OCI-LY3 (cell line): ENCODE measurements at regions not wholly inside any gene's neighbourhood (a gene's known extent, or its start where the extent isn't known, plus 50 kb on each side); places are given as distances from the start of the nearest gene placed in this dataset.

ENCODE experiments used
- H2AFZ ChIP-seq: fragments of 200-600, 300-600 bp; shearing (Covaris generic); 2 replicates; pipeline ENCODE4 v1.6.0; 2014; ENCODE audit warnings: antibody characterized with exemption, low read depth, low read length
- H3K27ac ChIP-seq: fragments of 200-600, 300-600 bp; sonication (generic); 2 replicates; pipeline ENCODE4 v1.5.1; 2014; ENCODE audit warnings: mild to moderate bottlenecking, low read length, moderate library complexity, mixed read lengths
- H3K27me3 ChIP-seq: fragments of 200-600, 300-600 bp; sonication (generic); 2 replicates; pipeline ENCODE4 v1.6.1; 2014; ENCODE audit warnings: low read depth, low read length, mixed read lengths
- H3K36me3 ChIP-seq: fragments of 200-600, 300-600 bp; sonication (generic); replicated peaks from 2 replicates; pipeline ENCODE3; 2014; ENCODE audit warnings: low read depth, low read length, mixed read lengths
- H3K4me1 ChIP-seq: fragments of 300-600, 200-600 bp; sonication (generic); 2 replicates; pipeline ENCODE4 v1.6.1; 2014; ENCODE audit warnings: low read length, mixed read lengths
- H3K4me2 ChIP-seq: fragments of 200-600, 300-600 bp; sonication (generic); 2 replicates; pipeline ENCODE4 v1.6.1; 2014; ENCODE audit warnings: low read length, mixed read lengths
- H3K4me3 ChIP-seq: fragments of 300-600, 200-600 bp; sonication (generic); 2 replicates; pipeline ENCODE4 v1.5.1; 2014; ENCODE audit warnings: antibody characterized with exemption, mild to moderate bottlenecking, low read length, moderate library complexity
- H3K79me2 ChIP-seq: fragments of 300-600, 200-600 bp; shearing (Covaris generic); 2 replicates; pipeline ENCODE4 v1.6.1; 2014; ENCODE audit warnings: mild to moderate bottlenecking, low read length, mixed read lengths
- H3K9ac ChIP-seq: fragments of 300-600, 200-600 bp; shearing (Covaris generic); 2 replicates; pipeline ENCODE4 v1.6.0; 2014; ENCODE audit warnings: mild to moderate bottlenecking, low read length, moderate library complexity
- H3K9me3 ChIP-seq: fragments of 200-600, 300-600 bp; shearing (Covaris generic); 2 replicates; pipeline ENCODE4 v1.6.1; 2014; ENCODE audit warnings: low read length, mixed read lengths; ENCODE audit not compliant: insufficient read depth
- H4K20me1 ChIP-seq: fragments of 200-600, 300-600 bp; sonication (generic); 2 replicates; pipeline ENCODE4 v1.6.1; 2016; ENCODE audit warnings: low read length, mixed read lengths; ENCODE audit not compliant: insufficient read depth
- EZH2phosphoT487 ChIP-seq: fragments of 200-600 bp; shearing (Covaris generic); IDR thresholded peaks from 2 replicates; pipeline ENCODE4 v1.6.1; 2018; ENCODE audit warnings: antibody characterized with exemption, mixed run types, low read depth
- TF ChIP-seq, protein P1 (sequence below): fragments of 200-600, 300-600 bp; sonication (generic); IDR thresholded peaks from 2 replicates; pipeline ENCODE4 v1.5.1; 2014; ENCODE audit warnings: antibody characterized with exemption, low read length, low read depth

DNA sequence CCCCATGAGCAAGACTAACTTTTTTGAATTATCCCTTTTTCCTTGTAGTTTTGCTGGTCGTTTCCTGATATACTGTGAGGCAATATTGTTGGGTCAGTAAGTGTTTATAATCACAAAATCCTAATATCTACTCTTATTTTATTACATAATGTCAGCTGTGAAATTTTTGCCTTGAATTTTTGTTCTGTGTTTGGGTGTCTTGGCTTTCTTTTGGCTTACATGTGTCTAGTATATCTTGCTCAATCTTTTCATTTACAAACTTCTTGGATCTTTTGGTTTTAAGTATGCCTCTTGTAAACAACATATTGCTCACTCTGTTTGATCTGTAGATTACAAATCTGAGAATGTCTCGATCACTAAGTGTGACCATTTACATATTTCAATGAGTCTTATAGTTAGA is 330.3 kb upstream of the ARGLU1 start:
- no peaks in the 10 kb centered on the region for H3K27me3 ChIP-seq
- H3K4me1 ChIP-seq = no peaks in the 10 kb centered on the region
- H3K4me2 ChIP-seq = no peak overlapping the region
- H3K4me3 ChIP-seq = no peak overlapping the region
- TF ChIP-seq EZH2phosphoT487 = no peak
- TF ChIP-seq, protein P1, sequence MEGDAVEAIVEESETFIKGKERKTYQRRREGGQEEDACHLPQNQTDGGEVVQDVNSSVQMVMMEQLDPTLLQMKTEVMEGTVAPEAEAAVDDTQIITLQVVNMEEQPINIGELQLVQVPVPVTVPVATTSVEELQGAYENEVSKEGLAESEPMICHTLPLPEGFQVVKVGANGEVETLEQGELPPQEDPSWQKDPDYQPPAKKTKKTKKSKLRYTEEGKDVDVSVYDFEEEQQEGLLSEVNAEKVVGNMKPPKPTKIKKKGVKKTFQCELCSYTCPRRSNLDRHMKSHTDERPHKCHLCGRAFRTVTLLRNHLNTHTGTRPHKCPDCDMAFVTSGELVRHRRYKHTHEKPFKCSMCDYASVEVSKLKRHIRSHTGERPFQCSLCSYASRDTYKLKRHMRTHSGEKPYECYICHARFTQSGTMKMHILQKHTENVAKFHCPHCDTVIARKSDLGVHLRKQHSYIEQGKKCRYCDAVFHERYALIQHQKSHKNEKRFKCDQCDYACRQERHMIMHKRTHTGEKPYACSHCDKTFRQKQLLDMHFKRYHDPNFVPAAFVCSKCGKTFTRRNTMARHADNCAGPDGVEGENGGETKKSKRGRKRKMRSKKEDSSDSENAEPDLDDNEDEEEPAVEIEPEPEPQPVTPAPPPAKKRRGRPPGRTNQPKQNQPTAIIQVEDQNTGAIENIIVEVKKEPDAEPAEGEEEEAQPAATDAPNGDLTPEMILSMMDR = no peak
- H3K79me2 ChIP-seq = no peaks in the 10 kb centered on the region
- H2AFZ ChIP-seq = no peak overlapping the region
- no peaks in the 10 kb centered on the region for H3K9me3 ChIP-seq
- no peaks in the 10 kb centered on the region for H3K36me3 ChIP-seq
- no peak overlapping the region for H3K9ac ChIP-seq
- no peaks in the 10 kb centered on the region for H4K20me1 ChIP-seq
- no peak overlapping the region for H3K27ac ChIP-seq

DNA sequence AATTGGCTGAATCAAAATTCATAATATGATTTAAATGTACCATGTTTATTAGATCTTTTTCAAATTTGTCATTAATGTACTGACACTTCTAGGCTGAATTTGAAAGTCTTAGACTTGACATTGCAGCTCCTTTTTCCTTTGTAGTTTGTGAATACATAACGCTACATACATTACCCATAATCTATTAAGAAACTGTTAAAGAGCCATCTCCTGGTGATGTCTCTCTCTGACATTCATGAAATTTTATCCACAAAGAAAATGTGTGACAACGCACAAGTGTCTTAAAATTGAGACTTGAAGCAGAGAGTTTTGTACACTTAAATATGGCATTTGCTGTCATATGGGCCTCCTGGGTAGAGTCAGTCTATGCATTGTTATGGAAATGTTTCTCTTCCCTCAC is 320.2 kb upstream of the ARGLU1 start:
- Histone ChIP-seq H3K4me2 (no peak overlapping the region), H3K9ac (no peak overlapping the region), H3K4me1 (no peaks in the 10 kb centered on the region), H3K79me2 (no peaks in the 10 kb centered on the region), H3K27me3 (no peaks in the 10 kb centered on the region), H3K36me3 (no peaks in the 10 kb centered on the region), H2AFZ (no peak overlapping the region), H3K4me3 (no peak overlapping the region), H3K9me3 (no peaks in the 10 kb centered on the region), H3K27ac (no peak overlapping the region), H4K20me1 (no peaks in the 10 kb centered on the region)
- TF ChIP-seq, protein P1 = no peak
- no peak for TF ChIP-seq EZH2phosphoT487

DNA sequence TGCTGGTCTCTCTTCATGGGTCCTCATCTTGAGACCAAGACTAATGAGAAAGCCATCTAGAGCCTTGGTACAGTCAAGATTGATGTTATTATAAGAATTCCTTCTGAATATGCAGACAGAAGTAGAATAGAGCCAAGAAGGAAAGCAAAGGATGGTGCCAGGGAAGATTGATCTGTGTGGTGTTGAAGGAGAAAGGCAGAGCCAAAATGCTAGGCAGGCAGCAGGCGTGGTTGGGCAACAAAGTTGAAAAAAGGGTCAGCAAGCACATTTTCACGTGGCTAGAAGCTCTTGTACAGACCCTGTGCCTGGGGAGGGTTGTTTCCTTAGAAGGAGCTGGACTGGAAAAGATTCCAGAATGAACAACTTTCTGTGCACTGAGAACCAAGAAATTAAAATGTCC is 319.7 kb upstream of the ARGLU1 start:
- no peaks in the 10 kb centered on the region for H3K9me3 ChIP-seq
- no peaks in the 10 kb centered on the region for H3K36me3 ChIP-seq

DNA sequence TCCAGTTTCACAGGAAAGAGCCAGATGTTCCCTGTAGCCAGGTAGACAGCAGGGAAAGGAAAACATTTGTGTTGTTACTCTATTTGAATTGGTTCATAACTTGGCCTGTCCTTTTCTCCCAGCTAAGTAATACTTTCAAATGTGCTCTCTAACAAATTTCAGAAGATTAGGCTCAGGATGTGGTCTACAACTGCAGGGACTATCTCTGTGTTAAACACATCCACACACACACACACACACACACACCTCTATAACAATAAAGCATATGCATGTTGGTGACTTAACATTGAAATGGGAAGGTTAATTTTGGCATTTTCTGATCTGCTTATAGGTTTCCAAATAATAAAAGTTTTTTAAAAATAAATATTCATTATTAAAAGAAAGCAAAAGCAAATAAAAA is 316.0 kb upstream of the ARGLU1 start:
- Histone ChIP-seq H3K27ac (no peak overlapping the region), H3K79me2 (no peaks in the 10 kb centered on the region), H3K9ac (no peak overlapping the region), H3K36me3 (no peaks in the 10 kb centered on the region), H3K4me2 (no peak overlapping the region), H3K4me1 (no peaks in the 10 kb centered on the region), H3K27me3 (no peaks in the 10 kb centered on the region), H2AFZ (no peak overlapping the region), H4K20me1 (no peaks in the 10 kb centered on the region), H3K9me3 (no peaks in the 10 kb centered on the region), H3K4me3 (no peak overlapping the region)
- no peak for TF ChIP-seq EZH2phosphoT487
- TF ChIP-seq, protein P1 = no peak

More for the DNA sequence above, 319.7 kb upstream of the ARGLU1 start:
- no peaks in the 10 kb centered on the region for H3K4me1 ChIP-seq
- no peak for TF ChIP-seq EZH2phosphoT487
- TF ChIP-seq, protein P1 = no peak
- no peak overlapping the region for H2AFZ ChIP-seq
- no peaks in the 10 kb centered on the region for H3K79me2 ChIP-seq
- no peak overlapping the region for H3K4me2 ChIP-seq
- no peak overlapping the region for H3K27ac ChIP-seq
- no peak overlapping the region for H3K4me3 ChIP-seq
- no peak overlapping the region for H3K9ac ChIP-seq
- H4K20me1 ChIP-seq = no peaks in the 10 kb centered on the region
- H3K27me3 ChIP-seq = no peaks in the 10 kb centered on the region
